Left ventricle myocardium inferior (tissue), 1 donor: ENCODE measurements at regions not wholly inside any gene's neighbourhood (a gene's known extent, or its start where the extent isn't known, plus 50 kb on each side); places are given as distances from the start of the nearest gene placed in this dataset.

Source experiments
- DNase-seq: peaks from one replicate; pipeline ENCODE4 v3.0.0-alpha.2; 2020
- H3K27ac ChIP-seq: fragments of 200-600 bp; replicated peaks from 2 replicates; pipeline ENCODE4 v1.8.0; 2021
- H3K27me3 ChIP-seq: fragments of 200-600 bp; 2 replicates; pipeline ENCODE4 v1.8.0; 2021; ENCODE audit warnings: low read depth
- H3K36me3 ChIP-seq: fragments of 200-600 bp; 2 replicates; pipeline ENCODE4 v1.8.0; 2021
- H3K4me1 ChIP-seq: fragments of 200-600 bp; 2 replicates; pipeline ENCODE4 v1.8.0; 2021
- H3K4me3 ChIP-seq: fragments of 200-600 bp; 2 replicates; pipeline ENCODE4 v1.8.0; 2021; ENCODE audit warnings: mild to moderate bottlenecking, moderate library complexity
- H3K9me3 ChIP-seq: fragments of 200-600 bp; replicated peaks from 2 replicates; pipeline ENCODE4 v1.8.0; 2021
- CTCF ChIP-seq: fragments of 200-600 bp; IDR thresholded peaks from 2 replicates; pipeline ENCODE4 v1.8.0; 2021; ENCODE audit warnings: antibody characterized with exemption, mild to moderate bottlenecking, borderline replicate concordance
- intact Hi-C: fragments of 100-400 bp; cut with micrococcal nuclease; formaldehyde crosslinking; loops from one replicate; pipeline ENCODE4 v1.11.0; 2022
- donor health status: DM: no; HTN: yes; CAD: no; lungs with severe emphysema.

- Histone ChIP-seq H3K36me3 (no peaks in the 10 kb centered on the region), H3K27me3 (no peaks in the 10 kb centered on the region), H3K4me1 (no peaks in the 10 kb centered on the region), H3K4me3 (no peak overlapping the region), H3K9me3 (no peaks in the 10 kb centered on the region), H3K27ac (no peak overlapping the region)
- intact Hi-C loops: no loop called here
- no peak for DNase-seq
- no peak for TF ChIP-seq CTCF
These were observed 605.1 kb upstream of the DAB2 start for GRCh38 chr5:40029711-40030495.

- intact Hi-C loops: no loop called here
- Histone ChIP-seq H3K4me1 (no peaks in the 10 kb centered on the region), H3K27me3 (no peaks in the 10 kb centered on the region), H3K36me3 (no peaks in the 10 kb centered on the region), H3K27ac (no peak overlapping the region), H3K4me3 (no peak overlapping the region), H3K9me3 (no peaks in the 10 kb centered on the region)
- no peak for TF ChIP-seq CTCF
- no peak for DNase-seq
These were observed 602.6 kb upstream of the DAB2 start for GRCh38 chr5:40027400-40027799.

GRCh38 chr5:40025586-40025985 lies 600.8 kb upstream of the DAB2 start:
- no peaks in the 10 kb centered on the region for H3K4me1 ChIP-seq
- peaks cover 6% of the 10 kb centered on the region for H3K9me3 ChIP-seq
- intact Hi-C loops: no loop called here
- no peak for TF ChIP-seq CTCF
- no peak for DNase-seq
- no peaks in the 10 kb centered on the region for H3K36me3 ChIP-seq
- H3K27ac ChIP-seq: no peak overlapping the region
- H3K4me3 ChIP-seq: no peak overlapping the region
- H3K27me3 ChIP-seq: no peaks in the 10 kb centered on the region

- H3K27me3 ChIP-seq: no peaks in the 10 kb centered on the region
- intact Hi-C loops: no loop called here
- peaks cover 21% of the 10 kb centered on the region for H3K9me3 ChIP-seq
- no peak overlapping the region for H3K4me3 ChIP-seq
- no peaks in the 10 kb centered on the region for H3K36me3 ChIP-seq
- H3K27ac ChIP-seq: no peak overlapping the region
- no peak for TF ChIP-seq CTCF
- no peak for DNase-seq
- no peaks in the 10 kb centered on the region for H3K4me1 ChIP-seq
These were observed 597.3 kb upstream of the DAB2 start for GRCh38 chr5:40022057-40022456.

GRCh38 chr5:40021007-40021406 lies 596.2 kb upstream of the DAB2 start:
- no peak for DNase-seq
- intact Hi-C loops: no loop called here
- Histone ChIP-seq H3K27ac (no peak overlapping the region), H3K4me3 (no peak overlapping the region), H3K4me1 (no peaks in the 10 kb centered on the region), H3K27me3 (no peaks in the 10 kb centered on the region), H3K36me3 (no peaks in the 10 kb centered on the region), H3K9me3 (peaks cover 21% of the 10 kb centered on the region)
- TF ChIP-seq CTCF: peak; percentile 11
